ENCODE measurements at regions not wholly inside any gene's neighbourhood (a gene's known extent, or its start where the extent isn't known, plus 50 kb on each side); places are given as distances from the start of the nearest gene placed in this dataset.

- TF ChIP-seq CTCF (IDR thresholded peaks at IDR 0.05) (no peak), POLR2A (IDR thresholded peaks at IDR 0.05) (no peak)
- Histone ChIP-seq H3K4me1 (no peaks in the 10 kb centered on the region), H3K27ac (no peak overlapping the region), H3K27me3 (no peaks in the 10 kb centered on the region), H3K9me3 (no peaks in the 10 kb centered on the region), H3K36me3 (ENCODE audit: low read depth, missing control alignments) (no peaks in the 10 kb centered on the region), H3K4me3 (no peak overlapping the region)
- intact Hi-C loops (cut with DNase I; ENCODE audit: low total_unique reads), result no loop called here
- 78 to 92% methylated on average over 7 of the region's 7 CpGs for WGBS, 2 donors
- DNase-seq, result no peak
Measured at GRCh38 chr13:21909331-21909730, 238.5 kb downstream of the FGF9 start.

GRCh38 chr13:21910546-21910945 lies 239.7 kb downstream of the FGF9 start:
- Histone ChIP-seq H3K4me1 (no peaks in the 10 kb centered on the region), H3K27ac (no peak overlapping the region), H3K36me3 (ENCODE audit: low read depth, missing control alignments) (no peaks in the 10 kb centered on the region), H3K4me3 (no peak overlapping the region), H3K27me3 (no peaks in the 10 kb centered on the region), H3K9me3 (no peaks in the 10 kb centered on the region)
- DNase-seq, result no peak
- intact Hi-C loops (cut with DNase I; ENCODE audit: low total_unique reads), result no loop called here
- 86 to 95% methylated on average over 6 of the region's 6 CpGs for WGBS, 2 donors
- TF ChIP-seq CTCF (IDR thresholded peaks at IDR 0.05), result no peak
- TF ChIP-seq POLR2A (IDR thresholded peaks at IDR 0.05), result no peak

GRCh38 chr13:21911646-21912298 lies 240.9 kb downstream of the FGF9 start:
- H3K9me3 ChIP-seq, result no peaks in the 10 kb centered on the region
- no peaks in the 10 kb centered on the region for H3K4me1 ChIP-seq
- 84 to 94% methylated on average over 5 to 6 of the region's 6 CpGs for WGBS, 2 donors
- intact Hi-C loops (cut with DNase I; ENCODE audit: low total_unique reads), result no loop called here
- DNase-seq, result no peak
- TF ChIP-seq CTCF (IDR thresholded peaks at IDR 0.05) (no peak), POLR2A (IDR thresholded peaks at IDR 0.05) (no peak)
- no peaks in the 10 kb centered on the region for H3K27me3 ChIP-seq
- no peaks in the 10 kb centered on the region for H3K36me3 ChIP-seq (ENCODE audit: low read depth, missing control alignments)
- no peak overlapping the region for H3K4me3 ChIP-seq
- no peak overlapping the region for H3K27ac ChIP-seq

- Histone ChIP-seq H3K27ac (no peak overlapping the region), H3K4me1 (no peaks in the 10 kb centered on the region), H3K9me3 (no peaks in the 10 kb centered on the region), H3K4me3 (no peak overlapping the region), H3K36me3 (ENCODE audit: low read depth, missing control alignments) (no peaks in the 10 kb centered on the region), H3K27me3 (no peaks in the 10 kb centered on the region)
- intact Hi-C loops (cut with DNase I; ENCODE audit: low total_unique reads), result no loop called here
- peak; percentile 19 for DNase-seq
- TF ChIP-seq POLR2A (IDR thresholded peaks at IDR 0.05), result no peak
- TF ChIP-seq CTCF (IDR thresholded peaks at IDR 0.05), result peak in 1 of 3 experiments; percentile 17
- WGBS, 2 donors, result 71 to 74% methylated on average over 8 of the region's 8 CpGs
Measured at GRCh38 chr13:21913010-21913409, 242.1 kb downstream of the FGF9 start.

All from testis (tissue), 2 donors.